CD4-positive, alpha-beta T cell treated with Interleukin-15 for 4 hours (primary cell): ENCODE measurements at regions not wholly inside any gene's neighbourhood (a gene's known extent, or its start where the extent isn't known, plus 50 kb on each side); places are given as distances from the start of the nearest gene placed in this dataset.
"Not testable (repeated sequence)": the region's sequence is repeated elsewhere in the genome, so short reads cannot be mapped to it uniquely, and the experiment has no call there.

Source experiments
- DNase-seq: peaks from one replicate; pipeline ENCODE4 v3.0.0-alpha.2; 2020; ENCODE audit warnings: low spot score

DNA sequence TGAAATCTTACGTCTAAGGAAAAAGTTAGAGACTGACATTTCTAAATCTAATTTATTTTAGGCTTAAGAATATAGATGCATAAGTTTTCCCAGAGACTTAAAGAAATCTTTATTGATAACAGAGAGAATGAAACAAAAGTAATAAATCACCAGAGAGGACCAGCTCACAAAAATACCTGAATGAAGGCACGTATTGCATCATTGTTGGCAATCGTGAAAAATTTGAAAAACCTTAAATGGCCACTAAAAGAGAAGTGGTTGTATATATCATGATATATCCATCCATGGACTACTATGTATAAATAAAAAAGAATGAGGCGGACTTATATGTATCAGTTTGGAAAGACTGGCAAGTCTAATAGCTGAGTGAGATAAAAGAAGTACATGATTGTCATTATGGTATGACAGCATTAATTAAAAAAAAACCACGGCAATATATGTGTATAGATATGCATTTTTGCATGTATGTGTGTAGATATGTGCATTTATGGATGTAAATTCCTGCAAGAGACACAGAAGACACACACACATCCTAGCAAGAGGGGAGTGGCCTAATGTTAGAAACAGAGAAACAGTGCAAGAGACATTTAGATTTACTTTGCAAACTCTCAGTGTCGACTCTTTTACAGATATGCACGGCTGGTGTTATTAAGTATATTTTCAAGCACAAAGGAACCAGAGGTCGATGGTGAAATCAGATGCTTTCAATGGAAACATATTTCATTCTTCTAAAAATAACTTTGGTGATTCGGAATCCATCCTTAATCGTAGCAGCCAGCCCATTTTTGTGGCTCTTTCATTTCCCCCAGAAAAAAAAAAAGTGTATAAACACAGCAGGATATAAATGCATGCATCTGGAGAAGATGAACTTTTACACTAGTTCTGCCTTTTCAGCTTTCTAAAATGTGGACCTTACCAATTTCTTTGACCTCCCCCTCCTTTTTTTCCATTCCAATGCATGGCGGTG, 156.1 kb upstream of the SALL4 start:
- DNase-seq, result no peak

DNA sequence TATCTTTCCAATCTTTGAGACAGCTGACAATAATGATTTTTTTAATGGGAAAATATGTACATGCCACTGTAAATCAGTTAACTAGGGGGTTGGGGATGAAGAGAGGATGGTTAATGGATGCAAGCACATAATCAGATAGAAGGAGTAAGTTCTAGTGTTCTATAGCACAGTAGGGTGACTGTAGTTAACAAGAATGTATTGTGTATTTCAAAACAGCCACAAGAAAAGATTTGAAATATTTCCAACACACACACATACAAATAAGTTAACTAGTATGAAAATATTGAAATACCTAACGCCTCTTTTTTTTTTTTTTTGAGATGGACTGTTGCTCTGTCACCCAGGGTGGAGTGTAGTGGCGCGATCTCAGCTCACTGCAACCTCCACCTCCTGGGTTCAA, 153.4 kb upstream of the SALL4 start:
- no peak for DNase-seq

DNA sequence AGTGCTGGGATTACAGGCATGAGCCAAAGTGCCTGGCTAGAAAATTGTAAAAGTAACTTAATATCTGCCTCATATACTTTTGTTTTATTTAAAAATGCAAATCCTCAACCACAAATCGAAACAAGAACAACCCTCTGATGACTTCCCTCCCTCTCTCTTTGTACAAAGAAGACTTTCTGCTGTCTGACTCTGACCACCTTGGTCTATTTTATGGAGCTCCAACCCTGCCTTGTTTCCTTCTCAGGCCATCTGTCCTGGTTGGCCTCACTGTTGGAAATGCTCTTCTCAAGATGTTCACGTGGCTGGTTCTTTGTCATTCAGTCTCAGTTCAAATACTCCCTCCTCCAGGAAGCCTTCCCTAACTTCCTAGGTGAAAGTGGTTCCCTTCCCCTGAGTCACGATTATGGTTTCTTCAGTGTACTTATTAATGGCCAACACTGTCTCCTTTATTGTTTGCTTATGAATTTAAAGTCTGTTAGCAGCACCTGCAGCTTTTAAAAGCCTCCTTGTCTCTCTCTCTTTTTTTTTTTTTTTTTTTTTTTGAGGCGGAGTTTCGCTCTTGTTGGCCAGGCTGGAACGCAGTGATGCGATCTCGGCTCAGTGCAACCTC, 151.5 kb upstream of the SALL4 start:
- no peak for DNase-seq

DNA sequence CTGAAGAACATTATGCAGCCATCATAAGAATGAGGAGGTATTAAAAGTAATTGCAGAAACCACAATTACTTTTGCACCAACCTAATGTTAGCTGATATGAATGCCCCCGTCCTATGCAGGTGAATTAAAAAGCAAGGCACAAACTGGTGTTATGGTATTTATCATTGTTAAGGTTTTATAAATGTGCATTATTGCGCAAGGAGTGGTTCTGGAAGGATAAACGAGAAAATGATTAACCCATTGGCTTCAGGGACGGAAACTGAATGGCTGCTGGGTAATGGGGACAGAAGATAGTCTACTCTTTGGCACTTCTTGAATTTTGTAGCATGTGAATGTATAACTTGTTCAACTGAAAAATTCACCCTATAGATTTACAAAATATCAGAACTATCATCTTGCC, 148.6 kb upstream of the SALL4 start:
- no peak for DNase-seq

DNA sequence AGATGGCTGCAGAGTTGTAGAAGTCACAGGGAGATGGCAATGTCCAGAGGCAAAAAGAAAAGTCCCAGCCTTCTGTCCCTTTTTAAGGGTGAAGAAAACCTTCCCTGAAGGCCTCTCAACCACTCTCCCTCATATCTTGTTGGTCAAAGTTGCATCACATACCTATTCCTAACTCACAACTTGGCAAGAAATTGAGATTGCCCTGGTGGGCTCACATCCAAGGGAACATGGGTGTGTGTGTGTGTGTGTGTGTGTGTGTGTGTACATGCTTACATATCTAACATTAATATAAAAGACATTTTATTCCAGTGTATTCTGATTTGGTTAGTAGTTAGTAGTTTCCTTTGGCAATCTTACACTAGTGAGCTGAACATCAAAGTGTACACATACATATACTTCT, 144.3 kb upstream of the SALL4 start:
- DNase-seq, result no peak

DNA sequence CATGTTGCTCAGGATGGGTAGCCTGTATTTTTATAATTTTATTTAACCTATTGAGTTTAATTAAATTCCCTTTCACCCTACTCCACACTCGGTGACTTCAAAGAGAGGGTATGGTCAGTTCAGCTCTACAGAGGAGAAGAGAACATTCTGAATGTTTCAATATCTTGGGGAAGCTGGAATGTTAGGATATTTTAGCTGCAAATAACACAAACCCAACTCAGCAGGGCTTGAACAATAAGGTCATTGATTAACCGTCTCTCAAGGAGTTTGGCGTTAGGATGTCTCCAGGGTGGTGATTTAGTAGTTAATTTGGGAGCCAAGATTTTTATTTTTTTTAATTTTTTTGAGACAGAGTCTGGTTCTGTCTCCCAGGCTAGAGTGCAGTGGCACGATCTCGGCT, 143.6 kb upstream of the SALL4 start:
- no peak for DNase-seq

DNA sequence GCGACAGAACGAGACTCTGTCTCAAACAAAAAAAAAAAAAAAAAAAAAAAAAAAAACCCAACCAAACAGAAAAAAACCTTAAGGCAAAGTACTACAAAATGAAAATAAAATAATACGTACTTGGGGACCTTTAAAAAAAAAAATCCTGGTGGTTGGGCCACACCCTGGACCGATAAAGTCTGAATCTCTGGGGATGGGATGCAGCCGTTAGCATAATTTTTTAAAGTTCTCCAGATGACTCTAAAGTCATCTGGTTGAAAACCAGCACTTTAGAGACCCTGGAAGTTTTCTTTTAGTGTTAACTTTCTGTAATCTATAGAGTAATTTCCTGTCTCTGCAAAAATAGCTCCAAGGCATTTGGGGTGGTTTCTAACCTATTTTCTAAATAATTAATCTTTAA, 142.9 kb upstream of the SALL4 start:
- no peak for DNase-seq

DNA sequence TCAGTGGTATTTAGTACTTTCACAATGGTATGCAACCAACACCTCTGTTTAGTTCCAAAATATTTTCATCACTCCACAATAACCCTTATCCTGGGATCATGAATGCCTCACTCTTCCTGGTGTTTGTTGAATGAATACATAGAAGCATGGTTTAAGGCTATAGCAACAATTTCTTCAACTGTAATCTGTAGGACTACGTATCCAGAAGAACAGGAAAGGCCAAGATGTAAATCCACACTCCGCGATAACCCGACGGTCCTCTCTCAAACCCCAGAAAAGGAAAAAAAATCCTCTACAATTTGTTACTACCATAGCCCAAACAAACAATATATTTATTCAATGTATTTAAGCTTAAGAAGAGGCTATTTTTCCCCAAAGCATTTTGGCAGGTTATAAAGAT, 141.4 kb upstream of the SALL4 start:
- DNase-seq, result no peak

DNA sequence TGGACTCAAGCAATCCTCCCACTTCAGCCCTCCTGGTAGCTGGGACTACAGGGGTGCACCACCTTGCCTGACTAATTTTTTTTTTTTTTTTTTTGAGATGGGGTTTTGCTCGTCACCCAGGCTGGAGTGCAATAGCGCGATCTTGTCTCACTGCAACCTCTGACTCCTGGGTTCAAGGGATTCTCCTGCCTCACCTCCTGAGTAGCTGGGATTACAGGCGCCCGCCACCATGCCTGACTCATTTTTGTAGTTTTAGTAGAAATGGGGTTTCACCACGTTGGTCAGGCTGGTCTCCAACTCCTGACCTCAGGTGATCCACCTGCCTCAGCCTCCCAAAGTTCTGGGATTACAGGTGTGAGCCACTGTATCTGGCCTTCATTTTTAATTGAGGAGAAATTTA, 141.0 kb upstream of the SALL4 start:
- not testable (repeated sequence) for DNase-seq

DNA sequence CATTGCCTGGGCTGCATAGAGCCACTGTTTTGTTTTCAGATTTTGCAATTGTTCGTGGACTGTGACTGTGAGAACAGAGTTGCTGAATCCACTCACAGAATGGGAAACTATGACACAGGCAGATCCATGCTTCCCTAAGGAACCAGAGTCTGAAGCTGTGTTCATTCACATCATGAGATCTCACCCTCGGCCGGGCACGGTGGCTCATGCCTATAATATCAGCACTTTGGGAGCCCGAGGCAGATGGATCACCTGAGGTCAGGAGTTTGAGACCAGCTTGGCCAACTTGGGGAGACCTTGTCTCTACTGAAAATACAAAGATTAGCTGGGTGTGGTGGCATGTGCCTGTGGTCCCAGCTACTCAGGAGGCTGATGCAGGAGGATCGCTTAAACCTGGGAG, 139.2 kb upstream of the SALL4 start:
- DNase-seq, result no peak

DNA sequence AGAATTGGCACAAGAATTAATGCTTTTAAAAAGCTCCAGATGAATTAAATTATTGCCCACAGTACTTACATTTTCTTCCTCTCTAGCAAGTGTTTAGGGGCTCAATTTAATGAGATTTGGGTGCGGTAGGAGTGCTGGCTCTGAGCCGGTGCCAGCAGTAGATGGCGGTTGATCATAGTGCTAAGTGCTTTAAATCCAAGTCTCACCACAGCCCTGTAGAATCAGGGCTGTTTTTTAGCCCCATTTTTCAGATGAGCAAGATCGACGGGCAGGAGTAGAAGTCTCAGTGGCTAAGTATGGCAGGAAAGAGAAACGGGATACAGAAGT, 136.9 kb upstream of the SALL4 start:
- DNase-seq, result no peak

DNA sequence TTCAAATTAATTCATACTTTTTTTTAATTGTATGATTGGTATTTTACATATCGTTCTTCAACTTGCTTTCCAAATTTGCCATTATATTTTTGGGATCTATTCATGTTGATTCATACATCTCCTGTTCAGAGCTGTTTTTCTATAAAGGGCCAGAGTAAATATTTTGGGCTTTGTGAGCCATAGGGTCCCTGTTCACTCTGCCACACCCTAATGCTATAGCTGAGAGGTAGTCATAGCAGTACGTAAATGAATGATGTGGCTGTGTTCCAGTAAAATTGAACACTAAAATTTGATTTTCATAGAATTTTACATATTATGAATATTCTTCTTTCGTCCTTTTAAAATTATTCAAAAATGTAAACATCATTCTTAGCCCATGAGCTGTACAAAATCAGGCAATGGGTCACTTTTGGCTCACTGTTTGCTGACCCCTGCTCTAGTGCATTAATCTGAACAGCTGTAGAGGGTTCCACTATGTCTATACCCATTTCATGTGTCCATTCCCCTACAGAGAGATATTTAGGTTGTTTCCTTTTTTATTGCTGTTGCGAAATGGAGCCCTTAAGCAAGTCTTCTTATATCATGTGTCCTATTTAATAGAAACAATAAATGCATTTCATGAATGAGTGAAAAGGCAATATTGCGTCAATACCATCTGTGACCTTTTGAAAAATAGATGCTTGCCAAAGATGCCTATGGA, 136.4 kb upstream of the SALL4 start:
- DNase-seq, result no peak

DNA sequence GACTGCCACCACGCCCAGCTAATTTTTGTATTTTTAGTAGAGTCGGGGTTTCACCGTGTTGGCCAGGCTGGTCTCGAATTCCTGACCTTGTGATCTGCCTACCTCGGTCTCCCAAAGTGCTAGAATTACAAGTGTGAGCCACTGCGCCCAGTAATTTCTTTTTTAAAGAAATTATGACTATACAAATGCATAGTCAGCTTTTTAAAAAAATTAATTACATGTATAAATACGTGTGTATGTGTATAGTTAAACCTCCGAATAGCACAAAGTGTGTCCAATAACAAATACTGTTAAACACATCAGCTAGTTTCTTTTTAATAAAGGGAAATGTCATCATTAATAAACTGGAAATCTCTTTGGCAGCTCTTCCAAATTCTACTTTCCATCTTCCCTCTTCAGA, 135.5 kb upstream of the SALL4 start:
- DNase-seq, result no peak

DNA sequence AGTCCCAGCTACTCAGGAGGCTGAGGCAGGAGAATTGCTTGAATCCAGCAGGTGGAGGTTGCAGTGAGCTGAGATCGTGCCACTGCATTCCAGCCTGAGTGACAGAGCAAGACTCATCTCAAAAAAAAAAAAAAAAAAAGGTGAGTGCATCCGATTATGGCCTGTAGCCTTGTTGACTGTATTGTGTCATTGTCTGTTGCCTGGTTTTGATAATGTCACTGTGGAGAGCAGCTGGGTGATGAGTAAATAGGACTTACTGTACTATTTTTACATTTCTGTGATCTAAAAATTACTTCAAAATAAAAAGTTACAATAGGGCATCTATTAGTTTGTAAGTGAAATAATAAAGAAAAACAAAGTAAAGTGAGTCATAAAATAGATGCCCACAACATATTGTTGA, 134.1 kb upstream of the SALL4 start:
- no peak for DNase-seq

DNA sequence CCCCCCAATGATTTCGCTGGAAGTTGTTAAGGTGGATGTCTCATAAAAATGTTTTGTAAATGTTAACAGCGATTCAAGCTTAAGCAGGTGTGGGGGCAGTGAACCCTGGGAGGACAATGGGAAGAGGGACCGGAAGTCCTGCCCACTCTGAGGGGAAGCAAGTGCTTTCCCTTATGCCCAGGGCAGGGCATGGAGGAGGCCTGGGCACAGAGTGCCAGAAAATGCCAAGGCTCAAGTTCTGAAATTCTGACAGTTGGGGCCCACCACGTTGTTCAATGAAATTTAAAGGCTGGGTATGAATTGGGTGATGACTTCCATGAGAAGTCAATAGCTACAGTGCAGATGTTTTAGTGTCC, 132.7 kb upstream of the SALL4 start:
- no peak for DNase-seq

DNA sequence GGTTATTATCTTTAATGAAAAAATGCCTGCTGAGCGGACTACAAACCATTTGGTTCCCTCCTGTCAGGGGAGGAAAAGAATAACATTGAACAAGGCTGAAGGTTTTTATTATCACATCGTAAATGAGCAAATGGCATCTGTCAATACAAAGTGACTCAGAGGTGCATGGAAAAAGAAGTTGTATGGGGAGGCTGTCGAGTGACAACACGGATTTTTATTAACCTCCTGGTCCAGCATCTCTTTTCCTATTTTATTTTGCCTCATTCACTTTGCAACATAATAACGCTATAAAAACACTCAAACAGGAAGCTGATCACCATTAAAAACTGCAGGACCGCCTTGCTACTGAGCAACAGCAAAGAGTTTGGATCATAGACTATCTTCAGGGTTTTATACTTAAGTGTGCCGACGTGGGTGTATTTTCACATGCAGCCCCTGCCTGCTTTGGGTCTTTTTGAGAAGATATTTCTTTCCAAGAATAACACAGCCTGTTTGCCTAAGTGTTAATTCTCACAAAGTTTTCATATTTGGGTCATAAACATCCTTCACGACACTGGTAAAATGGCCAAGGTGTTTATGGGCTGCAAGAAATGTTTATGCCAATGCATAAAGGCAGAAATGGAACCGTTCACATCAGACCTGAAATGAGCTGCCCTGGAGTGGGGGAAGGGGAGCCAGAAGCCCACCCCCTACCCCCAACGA, 132.1 kb upstream of the SALL4 start:
- DNase-seq, result no peak

DNA sequence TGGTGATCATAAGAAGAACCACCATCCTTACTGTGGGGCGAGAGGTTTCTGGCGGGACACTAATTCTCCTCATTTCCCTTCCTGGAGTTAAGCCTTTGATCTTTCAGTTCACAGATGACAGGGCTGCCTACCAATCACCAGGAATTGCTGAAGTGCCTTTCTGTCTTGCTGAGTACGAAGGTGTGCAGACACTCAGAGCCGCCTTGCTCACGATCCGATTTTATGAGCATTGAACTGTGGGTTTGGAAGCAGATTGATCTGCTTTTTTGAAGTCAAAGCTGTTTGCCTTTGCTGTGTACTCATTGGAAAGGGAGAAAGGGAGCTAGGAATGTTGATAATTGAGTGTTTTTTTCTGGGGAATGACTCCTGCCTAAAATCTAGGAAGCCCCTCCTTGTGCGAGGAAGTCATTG, 129.1 kb upstream of the SALL4 start:
- no peak for DNase-seq

DNA sequence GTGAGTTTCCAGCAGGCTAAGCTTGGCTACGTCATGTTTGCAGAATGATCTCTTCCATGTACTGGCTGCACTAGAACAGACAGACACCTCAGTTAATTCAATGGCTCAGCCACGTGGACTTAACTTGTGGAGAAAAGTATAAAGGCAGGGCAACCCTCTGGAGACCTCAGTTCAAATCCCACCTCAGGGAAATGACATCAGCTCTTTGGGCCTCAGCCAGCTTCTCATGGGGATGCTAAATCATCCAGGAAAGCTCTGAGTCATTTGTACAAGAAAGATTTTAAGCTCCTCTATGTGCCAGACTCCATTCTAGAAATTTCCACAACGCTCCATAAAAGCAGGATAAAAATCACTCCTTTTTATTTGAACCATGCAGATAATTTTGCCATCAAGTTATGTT, 128.5 kb upstream of the SALL4 start:
- DNase-seq, result no peak

DNA sequence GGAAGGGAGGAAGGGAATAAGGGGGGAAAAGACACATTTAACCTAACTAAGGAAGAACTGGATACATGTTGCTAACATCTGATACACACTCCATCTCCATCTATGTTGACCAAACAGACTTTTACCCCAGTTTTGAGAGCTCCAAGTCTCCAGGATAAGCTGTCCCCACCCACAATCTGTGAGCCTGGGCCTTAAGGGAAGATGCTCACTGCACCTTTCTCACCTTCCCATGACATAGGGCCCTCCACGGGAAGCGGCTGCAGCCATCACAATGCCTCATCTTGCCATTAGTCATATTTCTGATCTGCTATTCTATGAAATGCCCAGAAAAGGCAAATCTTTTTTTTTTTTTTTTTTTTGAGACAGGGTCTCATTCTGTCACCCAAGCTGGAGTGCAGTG, 126.6 kb upstream of the SALL4 start:
- no peak for DNase-seq

DNA sequence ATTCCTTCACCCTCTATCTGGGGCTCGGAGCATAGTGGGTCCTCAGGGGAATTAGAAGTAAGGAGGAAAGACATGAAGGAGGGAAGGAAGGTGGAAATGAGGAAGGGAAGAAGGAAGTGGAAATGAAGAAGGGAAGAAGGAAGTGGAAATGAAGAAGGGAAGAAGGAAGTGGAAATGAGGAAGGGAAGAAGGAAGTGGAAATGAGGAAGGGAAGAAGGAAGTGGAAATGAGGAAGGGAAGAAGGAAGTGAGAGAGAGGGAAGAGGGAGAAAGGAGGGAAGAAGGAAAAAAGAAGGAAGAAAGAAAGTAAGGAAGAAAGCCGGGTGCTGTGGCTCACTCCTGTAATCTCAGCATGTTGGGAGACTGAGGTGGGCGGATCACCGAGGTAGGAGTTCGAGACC, 125.6 kb upstream of the SALL4 start:
- not testable (repeated sequence) for DNase-seq

DNA sequence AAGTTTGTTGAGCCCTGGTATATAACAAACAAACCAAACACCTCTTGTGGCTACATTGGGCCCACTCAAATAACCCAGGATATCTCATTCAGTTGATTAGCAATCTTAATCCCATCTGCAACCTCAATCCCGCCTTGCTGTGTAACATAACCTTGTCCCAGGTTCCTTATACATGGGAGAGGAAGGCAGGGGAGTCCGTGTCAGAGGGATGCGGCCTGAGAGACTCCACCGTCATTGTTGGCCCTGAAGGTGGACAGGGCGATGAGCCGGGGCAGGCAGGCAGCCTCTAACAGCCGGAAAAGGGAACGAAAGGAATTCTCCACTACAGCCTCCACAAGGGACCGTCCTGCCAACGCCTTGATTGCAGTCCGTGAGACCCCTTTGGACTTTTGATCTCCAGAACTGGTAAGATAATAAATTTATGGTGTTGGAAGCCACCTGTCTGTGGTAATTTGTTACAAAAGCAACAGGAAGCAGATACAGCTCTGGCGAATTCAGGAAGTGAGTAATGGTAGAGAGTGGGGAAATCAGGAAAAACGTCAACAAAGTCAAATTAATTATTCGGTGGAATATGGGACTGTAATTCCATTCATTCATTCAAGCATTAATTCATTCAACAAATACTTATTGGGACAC, 124.5 kb upstream of the SALL4 start:
- DNase-seq, result no peak

DNA sequence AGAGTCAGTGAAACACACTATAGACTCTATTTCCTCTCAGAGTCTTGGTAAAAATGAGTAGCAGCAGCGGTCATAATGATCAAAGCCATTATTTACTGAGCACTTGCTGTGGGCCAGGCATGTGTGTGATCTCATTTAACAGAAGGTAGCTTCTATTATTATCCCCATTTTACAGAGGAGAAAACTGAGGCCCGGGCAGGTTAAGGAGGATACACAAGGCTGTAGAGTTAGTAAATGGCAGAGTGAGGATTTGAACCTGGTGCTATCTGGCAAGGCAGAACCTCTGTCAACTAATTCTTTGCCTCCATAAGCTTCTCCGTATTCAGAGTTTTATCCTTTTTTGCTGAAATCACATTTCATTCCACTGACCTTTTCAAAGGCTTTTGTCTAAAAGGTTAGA, 122.2 kb upstream of the SALL4 start:
- DNase-seq, result no peak
